ENCODE measurements at regions not wholly inside any gene's neighbourhood (a gene's known extent, or its start where the extent isn't known, plus 50 kb on each side); places are given as distances from the start of the nearest gene placed in this dataset.

DNA sequence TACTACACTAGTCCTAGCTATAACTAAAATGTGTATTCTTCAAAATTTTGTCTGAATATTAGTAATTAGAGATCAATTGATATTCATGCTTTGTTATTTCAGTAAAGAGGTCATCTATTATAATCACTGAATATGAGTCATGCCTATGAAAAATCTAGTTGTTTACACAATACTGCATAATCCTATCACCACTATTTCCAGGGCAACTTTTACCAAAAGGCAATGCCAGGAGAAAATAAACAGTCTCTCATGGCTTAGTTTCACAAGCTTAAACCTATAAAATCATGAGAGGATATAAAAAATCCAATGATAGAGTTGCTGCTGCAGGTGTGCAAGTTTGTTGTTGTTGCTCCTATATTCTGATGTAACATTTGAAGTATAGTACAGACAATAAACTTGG lies 149.9 kb upstream of the COL1A2 start:
- Histone ChIP-seq H3K27me3 (no peaks in the 10 kb centered on the region), H3K4me3 (no peak overlapping the region), H3K4me1 (no peaks in the 10 kb centered on the region), H3K36me3 (no peaks in the 10 kb centered on the region), H3K27ac (no peak overlapping the region), H3K9me3 (no peaks in the 10 kb centered on the region)
- intact Hi-C loops (cut with DNase I; ENCODE audit: low total_unique reads), result no loop called here
- no peak for TF ChIP-seq EP300 (IDR thresholded peaks at IDR 0.05)
- TF ChIP-seq, protein P1, sequence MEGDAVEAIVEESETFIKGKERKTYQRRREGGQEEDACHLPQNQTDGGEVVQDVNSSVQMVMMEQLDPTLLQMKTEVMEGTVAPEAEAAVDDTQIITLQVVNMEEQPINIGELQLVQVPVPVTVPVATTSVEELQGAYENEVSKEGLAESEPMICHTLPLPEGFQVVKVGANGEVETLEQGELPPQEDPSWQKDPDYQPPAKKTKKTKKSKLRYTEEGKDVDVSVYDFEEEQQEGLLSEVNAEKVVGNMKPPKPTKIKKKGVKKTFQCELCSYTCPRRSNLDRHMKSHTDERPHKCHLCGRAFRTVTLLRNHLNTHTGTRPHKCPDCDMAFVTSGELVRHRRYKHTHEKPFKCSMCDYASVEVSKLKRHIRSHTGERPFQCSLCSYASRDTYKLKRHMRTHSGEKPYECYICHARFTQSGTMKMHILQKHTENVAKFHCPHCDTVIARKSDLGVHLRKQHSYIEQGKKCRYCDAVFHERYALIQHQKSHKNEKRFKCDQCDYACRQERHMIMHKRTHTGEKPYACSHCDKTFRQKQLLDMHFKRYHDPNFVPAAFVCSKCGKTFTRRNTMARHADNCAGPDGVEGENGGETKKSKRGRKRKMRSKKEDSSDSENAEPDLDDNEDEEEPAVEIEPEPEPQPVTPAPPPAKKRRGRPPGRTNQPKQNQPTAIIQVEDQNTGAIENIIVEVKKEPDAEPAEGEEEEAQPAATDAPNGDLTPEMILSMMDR (IDR thresholded peaks at IDR 0.05), result no peak
- no peak for TF ChIP-seq POLR2A (IDR thresholded peaks at IDR 0.05)
- TF ChIP-seq POLR2AphosphoS5 (IDR thresholded peaks at IDR 0.05), result no peak
- no peak for DNase-seq

DNA sequence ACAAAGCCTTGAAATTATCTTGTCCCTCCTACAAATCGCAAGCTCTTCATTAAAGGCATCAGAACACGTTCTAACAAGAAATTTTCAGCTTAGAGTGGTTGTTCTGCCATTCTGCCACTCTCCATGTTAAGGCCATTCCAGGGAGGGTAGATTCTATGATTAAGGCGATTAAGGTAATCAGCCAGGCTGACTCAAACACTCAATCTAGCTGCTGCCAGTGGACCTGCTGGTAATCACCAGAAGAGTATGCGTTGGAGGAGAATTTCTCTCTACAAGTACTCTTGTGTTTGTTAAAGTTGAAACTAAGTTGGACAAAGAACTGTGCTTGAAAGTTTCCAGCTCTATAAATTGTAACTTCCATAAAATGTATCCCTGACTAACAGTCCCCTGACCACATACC lies 149.2 kb upstream of the COL1A2 start:
- H3K27me3 ChIP-seq, result no peaks in the 10 kb centered on the region
- intact Hi-C loops (cut with DNase I; ENCODE audit: low total_unique reads), result no loop called here
- WGBS, 5 donors, result 82 to 89% (median 86%) methylated on average over 4 of the region's 4 CpGs

DNA sequence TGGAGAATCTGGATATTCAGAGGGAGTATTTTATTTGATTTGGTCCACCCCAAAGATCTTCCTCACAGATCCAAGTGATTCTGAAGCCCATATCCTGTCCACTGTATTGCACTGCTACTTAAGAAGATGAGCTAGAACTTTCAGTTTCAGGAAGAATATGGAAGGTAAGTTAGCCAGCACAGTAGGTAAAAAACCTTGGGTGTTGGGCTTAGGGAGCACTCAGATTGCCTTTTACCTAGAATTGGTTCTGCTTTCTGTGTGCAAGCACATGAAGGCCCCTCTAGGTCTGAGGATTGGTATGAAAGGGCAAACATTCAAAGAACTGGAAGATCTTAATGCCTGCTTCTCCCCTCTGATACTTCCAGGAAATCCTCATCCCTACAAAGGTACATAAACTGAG lies 146.7 kb upstream of the COL1A2 start:
- no peak overlapping the region for H3K27ac ChIP-seq
- no peaks in the 10 kb centered on the region for H3K4me1 ChIP-seq
- DNase-seq, result no peak
- H3K9me3 ChIP-seq, result no peaks in the 10 kb centered on the region
- no peak for TF ChIP-seq POLR2A (IDR thresholded peaks at IDR 0.05)
- TF ChIP-seq EP300 (IDR thresholded peaks at IDR 0.05), result no peak
- TF ChIP-seq, protein P1 (IDR thresholded peaks at IDR 0.05), result no peak
- TF ChIP-seq POLR2AphosphoS5 (IDR thresholded peaks at IDR 0.05), result no peak
- intact Hi-C loops (cut with DNase I; ENCODE audit: low total_unique reads), result no loop called here
- H3K27me3 ChIP-seq, result no peaks in the 10 kb centered on the region
- no peaks in the 10 kb centered on the region for H3K36me3 ChIP-seq
- H3K4me3 ChIP-seq, result no peak overlapping the region

More for the DNA sequence above, 149.2 kb upstream of the COL1A2 start:
- Histone ChIP-seq H3K4me1 (no peaks in the 10 kb centered on the region), H3K36me3 (no peaks in the 10 kb centered on the region), H3K4me3 (no peak overlapping the region), H3K27ac (no peak overlapping the region), H3K9me3 (no peaks in the 10 kb centered on the region)
- no peak for DNase-seq
- TF ChIP-seq EP300 (IDR thresholded peaks at IDR 0.05), result no peak
- TF ChIP-seq, protein P1 (IDR thresholded peaks at IDR 0.05), result no peak
- TF ChIP-seq POLR2A (IDR thresholded peaks at IDR 0.05), result no peak
- TF ChIP-seq POLR2AphosphoS5 (IDR thresholded peaks at IDR 0.05), result no peak

DNA sequence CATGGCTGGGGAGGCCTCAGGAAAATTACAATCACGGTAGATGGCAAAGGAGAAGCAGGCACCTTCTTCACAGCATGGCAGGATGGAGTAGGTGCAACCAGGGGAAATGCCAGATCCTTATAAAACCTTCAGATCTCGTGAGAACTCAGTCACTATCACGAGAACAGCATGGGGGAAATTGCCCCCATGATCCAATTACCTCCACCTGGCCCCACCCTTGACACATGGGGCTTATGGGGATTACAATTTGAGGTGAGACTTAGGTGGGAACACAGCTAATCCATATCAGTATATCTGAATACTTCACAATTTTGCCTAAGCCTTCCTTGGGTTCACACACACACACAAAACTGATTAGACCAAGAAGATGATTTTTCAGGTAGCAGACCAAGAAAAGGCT lies 145.1 kb upstream of the COL1A2 start:
- intact Hi-C loops (cut with DNase I; ENCODE audit: low total_unique reads), result no loop called here
- Histone ChIP-seq H3K9me3 (no peaks in the 10 kb centered on the region), H3K27ac (no peak overlapping the region), H3K4me1 (no peaks in the 10 kb centered on the region), H3K4me3 (no peak overlapping the region), H3K36me3 (no peaks in the 10 kb centered on the region), H3K27me3 (no peaks in the 10 kb centered on the region)
- no peak for DNase-seq
- TF ChIP-seq EP300 (IDR thresholded peaks at IDR 0.05), result no peak
- TF ChIP-seq POLR2A (IDR thresholded peaks at IDR 0.05), result no peak
- TF ChIP-seq, protein P1 (IDR thresholded peaks at IDR 0.05), result no peak
- TF ChIP-seq POLR2AphosphoS5 (IDR thresholded peaks at IDR 0.05), result no peak
- 49 to 72% (median 59%) methylated on average over 3 of the region's 3 CpGs for WGBS, 5 donors
